ENCODE measurements at regions not wholly inside any gene's neighbourhood (a gene's known extent, or its start where the extent isn't known, plus 50 kb on each side); places are given as distances from the start of the nearest gene placed in this dataset.

- H3K4me3 ChIP-seq (replicated peaks in 1 of 2; ENCODE audit: low read depth in 1 of 2, low read length in 2 of 2), result no peak overlapping the region
- RAD21 ChIA-PET (ENCODE audit: low non-redundant PET in 1 of 2, low total read pairs in 2 of 2, uncharacterized antibody in 2 of 2, unreplicated experiment in 2 of 2), result no interaction called here
- no peak overlapping the region for H3K9ac ChIP-seq (ENCODE audit: low read length)
- H2AFZ ChIP-seq (ENCODE audit: low read depth, low read length, poor library complexity, severe bottlenecking), result no peak overlapping the region
- no peaks in the 10 kb centered on the region for H4K20me1 ChIP-seq (ENCODE audit: insufficient read depth)
- intact Hi-C loops (cut with micrococcal nuclease), result no loop called here
- no peak for TF ChIP-seq ZFX (IDR thresholded peaks at IDR 0.05)
- TF ChIP-seq, protein P1, sequence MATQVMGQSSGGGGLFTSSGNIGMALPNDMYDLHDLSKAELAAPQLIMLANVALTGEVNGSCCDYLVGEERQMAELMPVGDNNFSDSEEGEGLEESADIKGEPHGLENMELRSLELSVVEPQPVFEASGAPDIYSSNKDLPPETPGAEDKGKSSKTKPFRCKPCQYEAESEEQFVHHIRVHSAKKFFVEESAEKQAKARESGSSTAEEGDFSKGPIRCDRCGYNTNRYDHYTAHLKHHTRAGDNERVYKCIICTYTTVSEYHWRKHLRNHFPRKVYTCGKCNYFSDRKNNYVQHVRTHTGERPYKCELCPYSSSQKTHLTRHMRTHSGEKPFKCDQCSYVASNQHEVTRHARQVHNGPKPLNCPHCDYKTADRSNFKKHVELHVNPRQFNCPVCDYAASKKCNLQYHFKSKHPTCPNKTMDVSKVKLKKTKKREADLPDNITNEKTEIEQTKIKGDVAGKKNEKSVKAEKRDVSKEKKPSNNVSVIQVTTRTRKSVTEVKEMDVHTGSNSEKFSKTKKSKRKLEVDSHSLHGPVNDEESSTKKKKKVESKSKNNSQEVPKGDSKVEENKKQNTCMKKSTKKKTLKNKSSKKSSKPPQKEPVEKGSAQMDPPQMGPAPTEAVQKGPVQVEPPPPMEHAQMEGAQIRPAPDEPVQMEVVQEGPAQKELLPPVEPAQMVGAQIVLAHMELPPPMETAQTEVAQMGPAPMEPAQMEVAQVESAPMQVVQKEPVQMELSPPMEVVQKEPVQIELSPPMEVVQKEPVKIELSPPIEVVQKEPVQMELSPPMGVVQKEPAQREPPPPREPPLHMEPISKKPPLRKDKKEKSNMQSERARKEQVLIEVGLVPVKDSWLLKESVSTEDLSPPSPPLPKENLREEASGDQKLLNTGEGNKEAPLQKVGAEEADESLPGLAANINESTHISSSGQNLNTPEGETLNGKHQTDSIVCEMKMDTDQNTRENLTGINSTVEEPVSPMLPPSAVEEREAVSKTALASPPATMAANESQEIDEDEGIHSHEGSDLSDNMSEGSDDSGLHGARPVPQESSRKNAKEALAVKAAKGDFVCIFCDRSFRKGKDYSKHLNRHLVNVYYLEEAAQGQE (IDR thresholded peaks at IDR 0.05; ENCODE audit: low read depth), result no peak
- TF ChIP-seq YY1 (IDR thresholded peaks at IDR 0.05; ENCODE audit: extremely low read depth, insufficient replicate concordance, low read depth, low read length), result no peak
- TF ChIP-seq ZBTB33 (IDR thresholded peaks at IDR 0.05; ENCODE audit: extremely low read depth, insufficient replicate concordance, low read length), result no peak
- no peak for TF ChIP-seq MAX (IDR thresholded peaks at IDR 0.05)
- no peak for TF ChIP-seq CTCF (IDR thresholded peaks at IDR 0.05 in 2 of 3, conservative IDR thresholded peaks at IDR 0.05 in 1 of 3; ENCODE audit: borderline replicate concordance in 1 of 3, insufficient read depth in 1 of 3, low read depth in 2 of 3, low read length in 2 of 3)
- DNase-seq (ENCODE audit: low read depth, low spot score), result no peak
- no peaks in the 10 kb centered on the region for H3K9me3 ChIP-seq (ENCODE audit: control insufficient read depth in 1 of 2, insufficient read depth in 1 of 2, low read depth in 1 of 2, low read length in 2 of 2)
- no peak for ATAC-seq
- no peak overlapping the region for H3K4me2 ChIP-seq (ENCODE audit: low read length)
- BruUV-seq (replicated peaks), result no TSS peak
- H3K79me2 ChIP-seq (ENCODE audit: insufficient read depth, low read length), result no peaks in the 10 kb centered on the region
- H3K36me3 ChIP-seq (ENCODE audit: control insufficient read depth in 1 of 2, insufficient read depth in 2 of 2, low read length in 2 of 2), result no peaks in the 10 kb centered on the region
- no peak overlapping the region for H3K27ac ChIP-seq (ENCODE audit: low read depth, low read length)
- H3K4me1 ChIP-seq (ENCODE audit: control insufficient read depth in 1 of 2, insufficient read depth in 2 of 2, low read length in 2 of 2), result no peaks in the 10 kb centered on the region
- H3K27me3 ChIP-seq (ENCODE audit: insufficient read depth, low read length), result peaks cover 15% of the 10 kb centered on the region; the same call in 1 of the 2 replicates
- POLR2A ChIA-PET, result no interaction called here
- H3K9me2 ChIP-seq (ENCODE audit: insufficient read depth), result no peaks in the 10 kb centered on the region
- CTCF ChIA-PET, result no interaction called here
These were observed 191.5 kb upstream of the BLID start for GRCh38 chr11:122307476-122308035.

Data from HCT116 (cell line).